ENCODE measurements at regions not wholly inside any gene's neighbourhood (a gene's known extent, or its start where the extent isn't known, plus 50 kb on each side); places are given as distances from the start of the nearest gene placed in this dataset.

DNA sequence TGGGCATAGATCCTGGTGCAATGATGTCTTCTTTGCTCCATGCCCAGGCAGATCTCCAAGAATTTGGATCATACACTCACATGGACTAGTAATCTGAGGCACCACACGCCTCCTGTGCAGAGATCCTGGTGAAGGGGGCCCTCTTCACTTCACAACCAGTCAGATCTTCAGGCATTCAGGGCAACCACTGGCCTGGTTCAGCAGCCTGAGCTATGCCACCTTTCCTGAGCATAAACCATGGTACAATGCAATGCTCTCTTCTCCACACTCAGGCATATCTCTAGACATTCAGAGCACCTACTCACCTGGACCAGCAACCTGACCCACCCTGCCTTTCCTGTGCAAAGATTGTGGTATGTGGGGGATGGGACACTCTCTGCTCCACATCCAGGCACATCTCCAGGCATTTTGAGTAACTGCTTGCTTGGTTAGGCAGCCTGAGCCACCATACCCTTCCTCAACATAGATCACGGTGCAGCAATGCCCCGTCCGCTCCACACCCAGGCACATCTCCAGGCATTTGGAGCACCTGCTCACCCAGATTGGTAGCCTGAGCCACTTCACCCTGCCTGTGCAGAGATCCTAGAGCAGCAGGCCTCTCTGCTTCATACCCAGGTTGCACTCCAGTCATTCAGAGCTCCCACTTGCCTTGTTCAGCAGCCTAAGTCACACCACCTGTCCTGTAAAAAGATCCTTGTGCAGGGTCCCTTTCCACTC is 532.2 kb upstream of the STEAP1 start:
- in situ Hi-C loops (cut with MboI; ENCODE audit: low sequenced_read_pairs) (no loop called here), dilution Hi-C loops (cut with HindIII; ENCODE audit: low sequenced_read_pairs, unreplicated experiment) (no loop called here)
- POLR2A ChIA-PET (ENCODE audit: unreplicated experiment): no interaction called here

More for the DNA sequence above, 532.2 kb upstream of the STEAP1 start:
- Histone ChIP-seq H3K18ac (ENCODE audit: low read depth, low read length) (no peak overlapping the region), H3K9me3 (ENCODE audit: control insufficient read depth, insufficient read depth, low read length) (peaks cover 24% of the 10 kb centered on the region), H3K36me3 (ENCODE audit: control insufficient read depth, insufficient read depth, low read length) (no peaks in the 10 kb centered on the region), H3K27ac (ENCODE audit: insufficient read depth, low read length) (no peak overlapping the region), H3K14ac (replicated peaks; ENCODE audit: low read depth, low read length) (no peak overlapping the region), H3K9ac (ENCODE audit: low read depth, low read length) (no peak overlapping the region), H2AFZ (replicated peaks; ENCODE audit: low read length, poor library complexity) (no peak overlapping the region), H2BK120ac (ENCODE audit: low read depth, low read length) (no peak overlapping the region), H3K4me1 (ENCODE audit: control insufficient read depth, insufficient read depth, low read length) (no peaks in the 10 kb centered on the region), H3K79me1 (ENCODE audit: low read depth in 1 of 2, low read length in 2 of 2) (no peaks in the 10 kb centered on the region), H2AK9ac (replicated peaks; ENCODE audit: low read depth, low read length, poor library complexity) (no peak overlapping the region), H2BK15ac (ENCODE audit: low read depth, low read length) (no peak overlapping the region), H3K56ac (ENCODE audit: extremely low read depth, insufficient read depth, low read length) (no peak overlapping the region), H4K8ac (ENCODE audit: low read depth in 2 of 2, low read length in 2 of 2) (no peak overlapping the region), H3K27me3 (ENCODE audit: control insufficient read depth, insufficient read depth, low read length) (no peaks in the 10 kb centered on the region), H3K4me3 (ENCODE audit: insufficient read depth, low read depth, low read length) (no peak overlapping the region), H2BK20ac (ENCODE audit: low read depth, low read length) (no peak overlapping the region), H3K23ac (ENCODE audit: low read depth, low read length) (no peak overlapping the region), H4K20me1 (ENCODE audit: insufficient read depth, low read length) (no peaks in the 10 kb centered on the region), H4K91ac (ENCODE audit: insufficient read depth, low read depth, low read length) (no peak overlapping the region), H3K9me1 (ENCODE audit: insufficient read depth, low read length) (no peaks in the 10 kb centered on the region), H3K4me2 (ENCODE audit: low read depth, low read length) (no peak overlapping the region), H4K5ac (ENCODE audit: low read depth, low read length) (no peak overlapping the region), H2BK5ac (ENCODE audit: low read depth, low read length, poor library complexity, severe bottlenecking) (no peak overlapping the region), H2AK5ac (ENCODE audit: low read depth, low read length) (no peak overlapping the region), H3K4ac (ENCODE audit: low read depth, low read length) (no peak overlapping the region)
- CTCF ChIA-PET: interaction anchor here (1.3 kb wide), 1 partner anchor 28 kb away, joined by 3 read pairs; no protein-coding TSS in a partner anchor
- BruUV-seq (replicated peaks): no TSS peak
- ATAC-seq (ENCODE audit: low read depth) (no peak), DNase-seq (no peak)
- WGBS, 2 experiments (ENCODE audit: extremely low coverage in 2 of 2, insufficient read length in 1 of 2): 60% methylated on average over 2 of the region's 4 CpGs; no CpG with 5 or more reads in 1 of the 2 experiments
- intact Hi-C loops (cut with micrococcal nuclease): no loop called here
- TF ChIP-seq FOS (IDR thresholded peaks at IDR 0.05; ENCODE audit: low read depth, low read length) (no peak), SMC3 (IDR thresholded peaks at IDR 0.05; ENCODE audit: low read depth, low read length) (no peak), NFE2L2 (IDR thresholded peaks at IDR 0.05; ENCODE audit: low read depth, low read length) (no peak), RCOR1 (IDR thresholded peaks at IDR 0.05; ENCODE audit: insufficient replicate concordance, low read length) (no peak), MXI1 (IDR thresholded peaks at IDR 0.05; ENCODE audit: borderline replicate concordance, low read depth, low read length) (no peak), USF2 (IDR thresholded peaks at IDR 0.05; ENCODE audit: low read depth, low read length) (no peak), RAD21 (IDR thresholded peaks at IDR 0.05; ENCODE audit: low read length) (no peak), BHLHE40 (IDR thresholded peaks at IDR 0.05; ENCODE audit: low read depth, low read length) (no peak), MAFK (IDR thresholded peaks at IDR 0.05; ENCODE audit: low read depth, low read length) (no peak), MAZ (IDR thresholded peaks at IDR 0.05; ENCODE audit: borderline replicate concordance, low read depth, low read length) (no peak), CHD1 (IDR thresholded peaks at IDR 0.05; ENCODE audit: low read depth, low read length) (no peak), RFX5 (IDR thresholded peaks at IDR 0.05; ENCODE audit: low read depth, low read length) (no peak), ELK1 (IDR thresholded peaks at IDR 0.05; ENCODE audit: borderline replicate concordance, low read depth, low read length) (no peak), CEBPB (IDR thresholded peaks at IDR 0.05; ENCODE audit: low read depth, low read length) (no peak), POLR2A (IDR thresholded peaks at IDR 0.05; ENCODE audit: low read depth, low read length) (no peak)
- TF ChIP-seq, protein P1, sequence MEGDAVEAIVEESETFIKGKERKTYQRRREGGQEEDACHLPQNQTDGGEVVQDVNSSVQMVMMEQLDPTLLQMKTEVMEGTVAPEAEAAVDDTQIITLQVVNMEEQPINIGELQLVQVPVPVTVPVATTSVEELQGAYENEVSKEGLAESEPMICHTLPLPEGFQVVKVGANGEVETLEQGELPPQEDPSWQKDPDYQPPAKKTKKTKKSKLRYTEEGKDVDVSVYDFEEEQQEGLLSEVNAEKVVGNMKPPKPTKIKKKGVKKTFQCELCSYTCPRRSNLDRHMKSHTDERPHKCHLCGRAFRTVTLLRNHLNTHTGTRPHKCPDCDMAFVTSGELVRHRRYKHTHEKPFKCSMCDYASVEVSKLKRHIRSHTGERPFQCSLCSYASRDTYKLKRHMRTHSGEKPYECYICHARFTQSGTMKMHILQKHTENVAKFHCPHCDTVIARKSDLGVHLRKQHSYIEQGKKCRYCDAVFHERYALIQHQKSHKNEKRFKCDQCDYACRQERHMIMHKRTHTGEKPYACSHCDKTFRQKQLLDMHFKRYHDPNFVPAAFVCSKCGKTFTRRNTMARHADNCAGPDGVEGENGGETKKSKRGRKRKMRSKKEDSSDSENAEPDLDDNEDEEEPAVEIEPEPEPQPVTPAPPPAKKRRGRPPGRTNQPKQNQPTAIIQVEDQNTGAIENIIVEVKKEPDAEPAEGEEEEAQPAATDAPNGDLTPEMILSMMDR (conservative IDR thresholded peaks at IDR 0.05; ENCODE audit: low read depth, low read length): no peak

Measured in IMR-90 (cell line).